IMR-90 (cell line): ENCODE measurements at regions not wholly inside any gene's neighbourhood (a gene's known extent, or its start where the extent isn't known, plus 50 kb on each side); places are given as distances from the start of the nearest gene placed in this dataset.

Experiments
- ATAC-seq: fragments of 200-7000 bp; cut with Tn5 transposase; 2 replicates; pipeline ENCODE4 v1.9.1; 2020; ENCODE audit warnings: low read depth, mild to moderate bottlenecking, moderate library complexity
- BruUV-seq: library from RNA; stranded (reverse); fragments of 400-500 nt; replicated peaks from 2 replicates; lab custom pipeline; 2021; lab: Mats Ljungman, UMichigan
- CTCF ChIA-PET: fragments of 300-600 bp; formaldehyde crosslinking; extraction: SDS; loops from one replicate; lab custom pipeline; 2021; ENCODE audit warnings: antibody characterized with exemption; lab: Yijun Ruan, JAX
- POLR2A ChIA-PET: fragments of 300-600 bp; sonication (Branson Sonifier 250); formaldehyde crosslinking; loops from one replicate; lab custom pipeline; 2022; ENCODE audit warnings: antibody characterized with exemption; ENCODE audit not compliant: unreplicated experiment; lab: Charles Lee
- DNase-seq: peaks from one replicate; pipeline ENCODE4 v3.0.0; 2013
- H2AFZ ChIP-seq: replicated peaks from 2 replicates; pipeline ENCODE3; 2013; ENCODE audit warnings: low read length, mild to moderate bottlenecking; ENCODE audit not compliant: poor library complexity
- H2AK5ac ChIP-seq: 2 replicates; pipeline ENCODE4 v1.6.1; 2013; ENCODE audit warnings: low read depth, low read length, inconsistent platforms
- H2AK9ac ChIP-seq: replicated peaks from 2 replicates; pipeline ENCODE3; 2013; ENCODE audit warnings: mild to moderate bottlenecking, low read depth, low read length, moderate library complexity; ENCODE audit not compliant: poor library complexity
- H2BK120ac ChIP-seq: 2 replicates; pipeline ENCODE4 v1.6.1; 2013; ENCODE audit warnings: low read depth, low read length, inconsistent platforms
- H2BK15ac ChIP-seq: 3 replicates; pipeline ENCODE4 v1.6.1; 2013; ENCODE audit warnings: low read depth, low read length, inconsistent platforms
- H2BK20ac ChIP-seq: 2 replicates; pipeline ENCODE4 v1.6.1; 2013; ENCODE audit warnings: low read depth, mild to moderate bottlenecking, inconsistent platforms, low read length, moderate library complexity
- H2BK5ac ChIP-seq: 2 replicates; pipeline ENCODE4 v1.6.1; 2013; ENCODE audit warnings: mild to moderate bottlenecking, low read depth, low read length, inconsistent platforms; ENCODE audit not compliant: poor library complexity, severe bottlenecking
- H3K14ac ChIP-seq: replicated peaks from 2 replicates; pipeline ENCODE4 v1.6.1; 2013; ENCODE audit warnings: low read depth, low read length, inconsistent platforms
- H3K18ac ChIP-seq: 2 replicates; pipeline ENCODE4 v1.6.1; 2013; ENCODE audit warnings: low read depth, low read length, control low read depth
- H3K23ac ChIP-seq: 2 replicates; pipeline ENCODE4 v1.6.1; 2013; ENCODE audit warnings: low read depth, low read length, inconsistent platforms
- H3K27ac ChIP-seq: 2 replicates; pipeline ENCODE4 v1.5.1; 2013; ENCODE audit warnings: mild to moderate bottlenecking, control low read depth, low read length; ENCODE audit not compliant: insufficient read depth
- H3K27me3 ChIP-seq: 2 replicates; pipeline ENCODE4 v1.6.1; 2013; ENCODE audit warnings: low read length; ENCODE audit not compliant: control insufficient read depth, insufficient read depth
- H3K36me3 ChIP-seq: 2 replicates; pipeline ENCODE4 v1.6.1; 2013; ENCODE audit warnings: low read length, mixed read lengths; ENCODE audit not compliant: control insufficient read depth, insufficient read depth
- H3K4ac ChIP-seq: 2 replicates; pipeline ENCODE4 v1.6.1; 2013; ENCODE audit warnings: low read depth, low read length, inconsistent platforms
- H3K4me1 ChIP-seq: 2 replicates; pipeline ENCODE4 v1.6.1; 2013; ENCODE audit warnings: low read length, mixed read lengths; ENCODE audit not compliant: control insufficient read depth, insufficient read depth
- H3K4me2 ChIP-seq: 2 replicates; pipeline ENCODE4 v1.6.1; 2013; ENCODE audit warnings: low read depth, mild to moderate bottlenecking, control low read depth, low read length, moderate library complexity
- H3K4me3 ChIP-seq: 2 replicates; pipeline ENCODE4 v1.5.1; 2013; ENCODE audit warnings: low read depth, mild to moderate bottlenecking, control low read depth, low read length, moderate library complexity; ENCODE audit not compliant: insufficient read depth
- H3K56ac ChIP-seq: 2 replicates; pipeline ENCODE4 v1.6.1; 2013; ENCODE audit warnings: low read length, inconsistent platforms; ENCODE audit not compliant: insufficient read depth; ENCODE audit errors: extremely low read depth
- H3K79me1 ChIP-seq, 2 experiments: 2 replicates each; pipeline ENCODE4 v1.6.1; 2013; ENCODE audit warnings: low read length in 2 of 2, inconsistent platforms in 1 of 2, low read depth in 1 of 2
- H3K9ac ChIP-seq: 2 replicates; pipeline ENCODE4 v1.6.1; 2013; ENCODE audit warnings: low read depth, low read length, control low read depth
- H3K9me1 ChIP-seq: 2 replicates; pipeline ENCODE4 v1.6.1; 2013; ENCODE audit warnings: low read length, inconsistent platforms; ENCODE audit not compliant: insufficient read depth
- H3K9me3 ChIP-seq: 2 replicates; pipeline ENCODE4 v1.6.1; 2013; ENCODE audit warnings: low read length; ENCODE audit not compliant: control insufficient read depth, insufficient read depth
- H4K20me1 ChIP-seq: 2 replicates; pipeline ENCODE4 v1.6.1; 2013; ENCODE audit warnings: low read length, inconsistent platforms; ENCODE audit not compliant: insufficient read depth
- H4K5ac ChIP-seq: 2 replicates; pipeline ENCODE4 v1.6.1; 2013; ENCODE audit warnings: mild to moderate bottlenecking, low read depth, low read length, control low read depth
- H4K8ac ChIP-seq, 2 experiments: 2 replicates each; pipeline ENCODE4 v1.6.1; 2013; ENCODE audit warnings: low read depth in 2 of 2, low read length in 2 of 2, control low read depth in 1 of 2, inconsistent platforms in 1 of 2
- H4K91ac ChIP-seq: 2 replicates; pipeline ENCODE4 v1.6.1; 2013; ENCODE audit warnings: low read depth, low read length, inconsistent platforms; ENCODE audit not compliant: insufficient read depth
- CEBPB ChIP-seq: IDR thresholded peaks from 2 replicates; pipeline ENCODE4 v1.6.1; 2012; ENCODE audit warnings: low read depth, low read length, improper control_type of control experiment
- CHD1 ChIP-seq: IDR thresholded peaks from 2 replicates; pipeline ENCODE4 v1.6.1; 2012; ENCODE audit warnings: low read depth, low read length, improper control_type of control experiment
- CTCF ChIP-seq: conservative IDR thresholded peaks from 2 replicates; pipeline ENCODE4 v1.5.1; 2012; ENCODE audit warnings: mild to moderate bottlenecking, low read depth, low read length, improper control_type of control experiment
- ELK1 ChIP-seq: fragments of 150-350 bp; IDR thresholded peaks from 2 replicates; pipeline ENCODE4 v1.6.1; 2016; ENCODE audit warnings: low read depth, mild to moderate bottlenecking, low read length, moderate library complexity, borderline replicate concordance
- FOS ChIP-seq: fragments of 150-350 bp; IDR thresholded peaks from 2 replicates; pipeline ENCODE4 v1.6.1; 2016; ENCODE audit warnings: low read depth, low read length
- MAFK ChIP-seq: IDR thresholded peaks from 2 replicates; pipeline ENCODE4 v1.6.1; 2012; ENCODE audit warnings: low read depth, low read length, improper control_type of control experiment
- MAZ ChIP-seq: IDR thresholded peaks from 2 replicates; pipeline ENCODE4 v1.6.1; 2012; ENCODE audit warnings: low read depth, mild to moderate bottlenecking, low read length, improper control_type of control experiment, moderate library complexity, borderline replicate concordance
- MXI1 ChIP-seq: IDR thresholded peaks from 2 replicates; pipeline ENCODE4 v1.6.1; 2012; ENCODE audit warnings: low read depth, mild to moderate bottlenecking, low read length, moderate library complexity, borderline replicate concordance
- RAD21 ChIP-seq: IDR thresholded peaks from 2 replicates; pipeline ENCODE4 v1.6.1; 2012; ENCODE audit warnings: low read length, improper control_type of control experiment
- RCOR1 ChIP-seq: IDR thresholded peaks from 2 replicates; pipeline ENCODE4 v1.6.1; 2012; ENCODE audit warnings: mild to moderate bottlenecking, low read length, improper control_type of control experiment; ENCODE audit not compliant: insufficient replicate concordance
- USF2 ChIP-seq: fragments of 150-350 bp; IDR thresholded peaks from 2 replicates; pipeline ENCODE4 v1.6.1; 2017; ENCODE audit warnings: mild to moderate bottlenecking, antibody characterized with exemption, low read length, low read depth
- WGBS, 2 experiments: methylation state at CpG; one replicate each; pipeline versions ENCODE4 v1.1.5 to v1.1.7; 2013; ENCODE audit warnings: missing lambda C conversion rate in 2 of 2; ENCODE audit not compliant: insufficient read length in 1 of 2; ENCODE audit errors: extremely low coverage in 2 of 2; 5-methylcytosine and 5-hydroxymethylcytosine counted together
- dilution Hi-C: fragments of 300-500 bp; cut with HindIII; formaldehyde crosslinking; loops from one replicate; pipeline ENCODE4 v1.14.3; 2018; ENCODE audit warnings: low sequenced_read_pairs; ENCODE audit not compliant: unreplicated experiment
- in situ Hi-C: fragments of 300-500 bp; cut with MboI; formaldehyde crosslinking; loops from 3 replicates; pipeline ENCODE4 v1.14.3; 2019; ENCODE audit warnings: low sequenced_read_pairs, inconsistent platforms, mixed read lengths
- intact Hi-C: fragments of 100-400 bp; cut with micrococcal nuclease; formaldehyde crosslinking; loops from 2 replicates; pipeline ENCODE4 v1.10.0; 2022

GRCh38 chr4:14640476-14640875, 361.8 kb upstream of the CPEB2 start:
- intact Hi-C loops = no loop called here
- no peak overlapping the region for H3K23ac ChIP-seq
- H2AFZ ChIP-seq = no peak overlapping the region
- H3K4me2 ChIP-seq = no peak overlapping the region
- no CpG with 5 or more reads among the region's 1 CpG for WGBS, 2 experiments
- POLR2A ChIA-PET = no interaction called here
- no peak overlapping the region for H3K18ac ChIP-seq
- no peak overlapping the region for H4K91ac ChIP-seq
- H3K36me3 ChIP-seq = no peaks in the 10 kb centered on the region
- H2BK20ac ChIP-seq = no peak overlapping the region
- H3K56ac ChIP-seq = no peak overlapping the region
- no peak overlapping the region for H2AK5ac ChIP-seq
- H3K27ac ChIP-seq = no peak overlapping the region
- no peaks in the 10 kb centered on the region for H4K20me1 ChIP-seq
- H3K79me1 ChIP-seq = no peaks in the 10 kb centered on the region
- TF ChIP-seq ELK1 = no peak
- TF ChIP-seq USF2 = no peak
- no peak for TF ChIP-seq RCOR1
- no peak for TF ChIP-seq RAD21
- TF ChIP-seq MAZ = no peak
- no peak for TF ChIP-seq FOS
- TF ChIP-seq MAFK = no peak
- TF ChIP-seq CHD1 = no peak
- no peak for TF ChIP-seq CTCF
- no peak for TF ChIP-seq MXI1
- TF ChIP-seq CEBPB = no peak
- ATAC-seq (no peak), DNase-seq (no peak)
- no TSS peak for BruUV-seq
- no peak overlapping the region for H3K4me3 ChIP-seq
- H3K9me1 ChIP-seq = no peaks in the 10 kb centered on the region
- H3K27me3 ChIP-seq = no peaks in the 10 kb centered on the region
- H2AK9ac ChIP-seq = no peak overlapping the region
- H3K9me3 ChIP-seq = peaks cover 5% of the 10 kb centered on the region
- in situ Hi-C loops = no loop called here
- H4K8ac ChIP-seq = no peak overlapping the region
- no peak overlapping the region for H2BK120ac ChIP-seq
- no peaks in the 10 kb centered on the region for H3K4me1 ChIP-seq
- no peak overlapping the region for H3K14ac ChIP-seq
- H3K4ac ChIP-seq = no peak overlapping the region
- no peak overlapping the region for H2BK15ac ChIP-seq
- H3K9ac ChIP-seq = no peak overlapping the region
- CTCF ChIA-PET = no interaction called here
- no peak overlapping the region for H2BK5ac ChIP-seq
- H4K5ac ChIP-seq = no peak overlapping the region
- dilution Hi-C loops = no loop called here
